HG02943 (cell line): ENCODE measurements at regions not wholly inside any gene's neighbourhood (a gene's known extent, or its start where the extent isn't known, plus 50 kb on each side); places are given as distances from the start of the nearest gene placed in this dataset.
"Not testable (repeated sequence)": the region's sequence is repeated elsewhere in the genome, so short reads cannot be mapped to it uniquely, and the experiment has no call there.

Experiments
- ATAC-seq: cut with Tn5 transposase; IDR thresholded peaks from one replicate; pipeline ENCODE4 v1.9.1; 2021; ENCODE audit warnings: mild to moderate bottlenecking, low read depth, moderate library complexity; ENCODE audit not compliant: unreplicated experiment

DNA sequence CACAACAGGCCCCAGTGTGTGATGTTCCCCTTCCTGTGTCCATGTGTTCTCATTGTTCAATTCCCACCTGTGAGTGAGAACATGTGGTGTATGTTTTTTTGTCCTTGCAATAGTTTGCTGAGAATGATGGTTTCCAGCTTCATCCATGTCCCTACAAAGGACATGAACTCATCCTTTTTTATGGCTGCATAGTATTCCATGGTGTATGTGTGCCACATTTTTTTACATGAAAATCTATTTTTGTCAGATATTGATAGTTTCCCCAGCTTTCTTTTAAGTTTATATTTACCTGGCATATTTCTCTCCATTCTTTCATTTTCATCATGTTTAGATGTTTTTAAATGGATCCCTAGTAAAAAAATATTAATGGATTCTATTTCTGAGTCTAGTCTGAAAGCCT, 264.2 kb upstream of the UGT8 start:
- ATAC-seq, result not testable (repeated sequence)

DNA sequence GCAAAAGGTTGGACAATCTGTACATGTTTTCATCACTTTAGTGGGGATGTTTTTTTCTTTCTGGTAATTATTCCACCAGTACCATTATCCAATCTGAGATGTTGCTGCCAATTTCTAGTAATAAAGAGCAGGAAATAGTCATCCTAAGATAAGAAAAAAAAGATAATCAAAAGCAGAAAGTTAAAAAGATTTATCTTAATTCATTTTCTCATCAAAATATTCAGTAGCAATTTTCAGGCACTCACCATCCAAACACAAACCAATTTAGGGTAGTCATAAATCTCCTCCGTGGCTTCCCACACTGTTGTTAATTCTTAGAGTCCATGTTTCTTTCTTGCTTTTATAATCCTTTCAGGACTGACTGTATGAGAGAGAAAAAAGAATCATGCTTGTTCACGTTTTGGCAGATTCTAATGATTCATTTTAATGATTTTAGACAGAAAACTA, 263.7 kb upstream of the UGT8 start:
- no peak for ATAC-seq

DNA sequence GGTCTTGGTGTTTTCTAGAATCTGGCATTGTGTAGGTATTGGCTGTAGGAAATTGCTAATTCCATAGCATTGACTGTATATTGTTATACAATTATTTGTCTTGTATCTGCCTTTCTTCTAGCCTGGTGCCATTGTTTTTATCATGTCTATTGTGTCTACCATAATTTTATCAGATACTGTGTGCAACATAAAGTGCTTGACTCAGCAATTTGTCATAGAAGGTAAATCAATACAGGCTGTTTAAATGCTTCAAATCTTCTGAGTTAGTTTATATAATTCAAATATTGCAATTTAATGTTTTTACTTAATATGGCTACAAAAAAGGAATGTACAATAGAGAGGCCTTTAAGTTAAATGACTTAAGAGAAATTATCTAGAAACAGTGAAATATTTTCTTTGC, 263.3 kb upstream of the UGT8 start:
- no peak for ATAC-seq

DNA sequence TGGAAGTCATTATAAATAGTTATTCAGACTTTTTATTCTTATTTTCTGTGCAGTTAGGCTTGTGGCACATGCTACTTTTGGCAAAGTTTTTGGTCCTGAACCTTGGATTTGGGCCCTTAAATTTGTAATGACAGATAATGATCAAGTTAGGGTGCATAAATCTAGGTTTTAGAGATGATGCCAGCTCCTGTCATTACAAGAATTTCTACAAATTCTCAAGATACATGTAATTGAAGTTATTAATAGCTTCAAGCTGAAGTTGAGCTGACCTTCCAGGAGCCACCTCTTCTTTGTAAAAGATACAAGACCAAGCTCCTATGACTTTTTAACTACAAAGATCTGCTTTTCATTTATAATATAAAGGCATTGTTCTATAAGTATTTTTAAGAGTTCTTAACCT, 255.6 kb upstream of the UGT8 start:
- ATAC-seq, result no peak

DNA sequence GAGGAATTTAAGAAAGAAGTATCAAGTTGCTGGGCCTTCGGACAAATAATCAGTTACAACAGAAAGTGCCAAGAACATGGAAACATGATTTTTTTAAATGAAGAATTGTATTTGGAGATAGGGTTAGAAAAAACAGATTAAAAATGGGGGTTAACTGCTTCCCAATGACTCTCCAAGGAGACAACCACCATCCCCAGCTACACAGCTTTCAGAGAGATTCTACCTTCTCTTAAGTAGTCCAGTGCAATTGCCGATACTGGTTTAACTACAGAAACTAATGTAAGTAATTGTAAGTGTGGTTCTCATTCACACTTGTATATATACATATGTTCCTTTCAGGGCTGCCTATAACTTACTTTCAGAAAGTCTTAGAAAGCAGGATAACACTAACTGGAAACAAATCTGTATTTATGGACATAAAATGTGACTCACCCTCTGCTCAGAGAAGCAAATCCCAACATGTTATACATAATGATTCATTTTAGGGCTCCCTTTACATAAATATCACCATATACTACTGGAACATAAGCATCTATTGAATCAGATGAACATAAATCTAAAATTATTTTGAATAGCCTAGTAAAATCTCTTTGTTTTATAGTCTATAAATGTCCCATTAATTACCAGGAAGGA, 248.9 kb upstream of the UGT8 start:
- no peak for ATAC-seq

DNA sequence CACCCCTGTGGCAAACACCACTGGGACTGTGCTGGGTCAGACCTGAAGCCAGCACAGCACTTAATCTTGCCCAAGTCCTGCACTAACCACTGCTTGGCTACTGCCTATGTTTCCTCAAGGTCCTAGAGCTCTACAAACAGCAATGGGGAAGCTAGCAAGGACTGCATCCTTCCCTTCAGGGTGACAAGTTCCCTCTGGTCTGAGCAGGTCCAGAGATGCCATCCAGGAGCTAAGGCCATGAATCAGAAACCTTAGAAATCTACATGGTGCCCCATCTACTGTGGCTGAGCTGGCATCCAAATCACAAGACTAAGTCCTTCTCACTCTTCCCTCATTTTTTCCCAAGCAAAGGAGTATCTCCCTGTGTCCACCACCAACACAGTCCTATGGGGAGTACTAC, 239.7 kb upstream of the UGT8 start:
- no peak for ATAC-seq

DNA sequence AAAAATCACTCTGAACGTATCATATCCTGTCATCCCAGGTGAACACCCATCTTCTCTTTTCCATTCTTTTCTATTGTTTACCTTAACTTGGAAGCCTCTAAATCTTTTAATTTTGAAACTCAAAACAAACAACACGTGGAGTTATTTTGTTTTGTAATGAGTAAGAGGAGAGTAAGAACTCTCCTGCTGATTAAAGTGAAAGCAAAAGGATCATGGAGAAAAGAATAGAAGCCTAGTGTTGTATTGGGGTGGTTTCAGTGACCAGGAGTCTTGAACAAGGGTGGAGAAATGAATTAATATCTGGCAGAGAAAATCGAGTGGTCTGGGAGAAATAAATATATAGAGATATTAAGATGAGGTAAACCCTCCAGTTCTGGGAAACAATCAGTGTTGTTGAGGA, 237.4 kb upstream of the UGT8 start:
- no peak for ATAC-seq

DNA sequence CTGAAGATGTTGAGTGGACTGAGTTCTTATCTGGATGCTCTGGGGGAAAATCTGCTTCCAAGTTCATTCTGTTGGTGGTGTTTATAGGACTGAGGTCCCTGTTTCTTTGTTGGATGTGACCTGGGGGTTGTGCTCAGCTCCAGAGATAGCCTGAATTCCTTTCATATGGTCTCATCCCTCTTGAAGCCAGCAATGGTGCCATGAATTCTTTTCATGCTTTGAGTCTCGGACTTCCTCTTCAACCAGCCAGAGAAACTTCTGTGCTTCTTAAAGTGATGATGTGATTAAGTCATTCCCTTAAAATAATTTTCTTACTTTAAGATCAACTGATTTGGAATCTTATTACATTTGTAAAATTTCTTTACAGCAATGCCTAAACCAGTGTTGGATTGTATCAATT, 233.8 kb upstream of the UGT8 start:
- ATAC-seq, result no peak

DNA sequence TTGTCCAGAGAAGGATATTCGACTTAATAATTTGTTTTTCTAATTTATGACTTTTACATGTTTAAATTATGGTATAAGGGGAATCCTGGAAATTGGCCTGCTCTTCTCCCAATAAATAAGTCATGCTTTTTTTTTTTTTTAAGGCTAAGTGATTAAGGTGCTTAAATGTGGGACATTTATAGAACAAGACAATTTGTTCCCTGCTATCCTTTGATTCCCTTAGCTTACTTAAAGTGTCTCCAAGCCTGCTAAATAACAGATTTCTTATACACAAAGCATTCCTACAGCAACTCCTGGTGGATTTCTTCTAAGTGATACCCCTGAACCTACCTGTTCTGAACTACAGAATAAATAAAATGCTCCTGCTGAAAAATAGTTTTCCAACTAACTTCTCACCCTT, 233.0 kb upstream of the UGT8 start:
- no peak for ATAC-seq

DNA sequence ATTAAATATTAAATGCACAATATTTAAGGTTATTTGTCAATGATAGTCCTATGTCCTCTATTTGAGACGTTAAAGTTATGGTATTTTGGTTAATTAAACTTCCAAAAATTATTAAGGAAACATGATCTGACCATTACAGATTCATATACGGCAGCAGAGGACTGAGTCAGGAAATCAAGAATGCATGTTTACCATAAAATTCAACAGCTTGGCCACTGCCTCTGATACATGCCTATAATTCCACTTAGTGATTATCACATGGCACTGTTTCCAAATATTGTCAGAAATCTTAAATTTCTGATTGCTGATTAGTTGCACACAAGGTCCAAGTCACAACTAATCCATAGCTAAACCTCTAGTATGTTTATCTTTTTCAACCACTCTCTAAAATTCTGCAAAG, 232.2 kb upstream of the UGT8 start:
- ATAC-seq, result no peak

DNA sequence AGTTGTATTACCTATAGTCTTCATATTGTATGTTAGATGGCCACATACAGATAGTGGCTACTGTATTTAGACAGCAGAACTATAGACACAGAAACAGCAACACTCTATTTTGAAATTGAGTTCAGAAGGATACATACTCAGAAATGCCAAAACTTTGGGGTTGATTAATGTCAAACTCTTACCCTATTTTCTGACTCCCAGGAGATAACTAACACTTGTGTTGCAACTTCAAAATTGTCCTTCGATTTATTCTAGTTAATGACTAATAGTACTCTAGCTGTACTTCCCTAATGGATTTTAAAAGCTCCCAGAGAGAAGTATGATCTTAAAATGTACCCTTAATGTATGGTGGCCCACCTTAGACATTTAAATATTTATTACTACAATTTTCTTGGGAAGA, 229.9 kb upstream of the UGT8 start:
- no peak for ATAC-seq

DNA sequence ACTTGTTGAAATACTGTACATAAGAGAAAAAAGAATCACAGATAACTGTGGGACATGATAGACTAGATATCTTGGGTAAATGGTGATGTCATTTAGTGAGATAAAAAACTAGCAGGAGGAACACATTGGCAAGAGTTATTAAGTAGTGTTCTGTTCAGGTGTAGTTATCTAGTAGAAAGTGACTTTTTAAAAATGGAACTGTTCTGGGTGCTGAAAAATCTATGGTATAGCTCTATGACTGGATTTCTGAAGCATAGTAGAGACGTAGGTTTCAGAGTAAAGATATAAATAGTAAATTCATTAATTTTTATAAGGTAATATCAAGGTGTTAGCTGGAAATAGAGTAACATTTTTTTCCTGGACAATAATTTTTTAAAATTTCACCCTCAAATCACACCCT, 225.1 kb upstream of the UGT8 start:
- ATAC-seq, result no peak

DNA sequence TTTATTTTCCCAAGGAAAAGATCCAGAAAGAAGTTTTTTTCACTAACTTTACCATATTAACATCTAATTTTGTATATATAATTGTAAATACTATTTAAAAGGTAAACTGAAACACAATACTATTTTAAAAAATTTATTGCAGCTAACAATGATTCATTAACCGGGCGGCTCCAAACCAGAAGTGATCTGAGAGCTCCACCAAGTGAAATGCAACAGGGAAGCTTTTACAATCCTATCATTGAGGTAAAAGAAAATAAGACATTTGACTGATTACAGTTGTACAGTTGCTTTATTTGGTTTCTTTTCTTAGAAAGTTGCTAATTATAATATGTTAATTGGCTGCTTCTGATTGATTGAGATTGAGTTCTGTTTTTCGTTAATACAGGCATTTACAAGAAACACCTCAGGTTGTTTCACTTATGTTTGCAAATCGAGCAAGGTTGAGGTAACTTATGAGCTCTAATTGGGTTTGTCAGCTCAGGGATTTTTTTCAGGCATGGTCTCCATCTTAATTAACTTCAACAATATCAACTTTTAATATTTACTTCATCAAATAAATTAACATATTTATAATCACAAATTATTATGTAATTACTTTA, 220.2 kb upstream of the UGT8 start:
- ATAC-seq, result no peak

DNA sequence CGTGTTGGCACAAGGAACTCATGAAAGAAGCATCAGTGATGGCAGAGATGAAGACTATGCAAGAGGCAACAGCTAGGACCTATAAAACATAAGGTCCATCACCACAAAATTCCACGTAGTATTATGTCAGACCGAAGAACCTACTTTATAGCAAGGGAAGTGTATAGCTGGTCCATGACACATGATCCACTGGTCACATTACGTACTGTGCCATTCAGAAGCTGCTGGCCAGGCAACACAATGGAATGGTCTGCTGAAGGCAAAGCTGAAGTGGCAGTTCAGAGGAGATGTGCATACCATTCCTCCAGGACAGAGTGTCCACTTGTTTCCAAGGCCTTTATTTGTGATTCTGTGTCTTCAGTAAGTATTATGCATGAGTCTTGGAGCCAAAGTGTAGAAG, 215.5 kb upstream of the UGT8 start:
- no peak for ATAC-seq

DNA sequence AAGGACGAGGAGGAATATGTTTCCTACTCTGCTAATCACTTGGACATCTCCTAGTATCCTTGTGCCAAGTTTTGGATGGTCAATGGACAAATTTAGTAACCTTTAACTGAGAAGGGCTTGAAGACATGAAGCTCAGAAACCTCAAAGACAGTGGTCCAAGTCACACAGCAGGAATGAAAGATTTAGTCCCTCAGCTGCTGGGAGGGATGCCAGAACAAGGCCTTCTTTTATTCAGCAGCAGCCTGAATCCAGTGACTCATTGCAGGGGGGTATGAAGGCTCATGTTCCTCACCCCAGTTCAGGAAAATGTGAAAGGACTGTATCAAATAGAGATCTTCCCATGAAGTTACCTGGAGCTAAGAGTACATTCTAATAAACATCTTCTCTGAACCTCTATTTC, 214.9 kb upstream of the UGT8 start:
- ATAC-seq, result no peak

DNA sequence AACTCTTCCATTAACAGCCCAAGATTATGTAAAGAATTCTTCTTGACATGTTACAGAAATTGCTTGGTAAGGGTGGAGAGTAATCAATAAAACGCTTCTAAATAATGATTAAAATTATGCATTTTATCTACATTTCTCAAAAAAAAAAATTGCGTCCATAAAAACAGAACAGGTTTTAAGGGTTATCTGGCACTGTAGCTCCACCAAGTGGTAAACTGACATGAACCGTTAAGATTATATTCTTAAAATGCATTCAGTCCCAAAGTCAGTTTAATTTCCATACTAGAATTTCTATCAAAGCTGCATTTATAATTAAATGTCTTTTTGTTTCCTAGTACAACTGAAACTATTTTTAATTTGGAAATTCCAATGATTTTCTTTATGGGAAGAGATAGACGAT, 214.0 kb upstream of the UGT8 start:
- no peak for ATAC-seq

DNA sequence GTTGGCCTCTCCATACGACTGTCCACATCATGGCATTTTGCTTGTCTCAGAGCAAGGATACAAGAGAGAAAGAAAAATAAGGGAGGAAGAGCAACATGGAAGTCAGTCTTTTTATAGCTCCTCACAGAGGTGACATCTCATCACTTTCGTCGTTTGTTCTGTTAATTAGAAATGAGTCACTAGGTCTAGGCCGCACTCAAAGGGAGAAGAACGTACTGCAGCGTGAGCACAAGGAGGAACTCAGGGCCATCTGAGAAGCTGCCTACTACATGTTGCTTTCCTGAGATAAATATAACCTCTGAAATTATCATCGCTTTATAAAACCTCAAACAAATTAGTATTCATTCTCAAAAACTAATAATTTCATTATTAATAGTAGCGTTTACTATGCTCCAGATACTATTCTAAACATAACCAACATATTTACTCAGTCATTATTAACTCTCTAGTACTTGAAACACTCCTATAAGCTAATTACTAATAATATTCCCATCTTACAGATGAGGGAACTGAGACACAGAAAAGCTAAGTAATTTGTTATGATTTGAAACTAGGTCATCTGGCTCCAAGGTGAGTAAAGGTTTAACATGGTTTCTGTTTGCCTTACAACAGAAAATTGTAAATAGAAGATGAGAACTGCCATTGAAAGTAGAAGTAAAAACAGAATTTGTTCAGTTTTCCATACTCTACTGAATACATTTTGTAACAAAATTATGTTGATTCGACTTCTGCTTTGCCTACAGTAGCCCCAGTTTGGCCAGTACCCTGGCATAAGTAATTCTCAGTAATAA, 213.2 kb upstream of the UGT8 start:
- ATAC-seq, result no peak

DNA sequence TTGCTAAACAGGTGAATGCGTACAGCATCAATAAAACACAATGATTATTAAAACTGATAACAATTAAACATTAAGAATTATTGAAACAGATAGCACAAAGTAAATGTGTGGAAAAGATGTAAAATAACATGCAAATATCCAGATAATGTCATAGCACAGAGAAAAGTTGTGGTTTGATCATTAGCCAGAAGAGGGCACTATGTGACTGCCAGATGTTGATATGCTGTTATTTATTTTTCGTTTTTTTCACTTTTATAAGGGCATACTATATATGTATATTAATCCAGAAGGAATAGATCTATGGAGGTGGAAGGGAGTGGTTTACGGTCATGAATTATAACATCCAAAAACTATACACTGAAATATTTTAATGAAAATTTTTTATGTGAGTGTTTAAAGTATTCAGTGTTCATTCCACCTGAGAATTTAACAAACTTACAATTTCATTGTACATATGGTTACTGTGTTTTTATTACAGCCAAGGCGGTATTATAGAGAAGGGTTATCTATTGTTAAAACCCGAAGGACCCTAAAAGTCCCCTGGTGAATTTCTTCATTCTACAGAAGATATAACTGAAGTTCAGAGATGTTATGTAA, 211.9 kb upstream of the UGT8 start:
- ATAC-seq, result no peak

DNA sequence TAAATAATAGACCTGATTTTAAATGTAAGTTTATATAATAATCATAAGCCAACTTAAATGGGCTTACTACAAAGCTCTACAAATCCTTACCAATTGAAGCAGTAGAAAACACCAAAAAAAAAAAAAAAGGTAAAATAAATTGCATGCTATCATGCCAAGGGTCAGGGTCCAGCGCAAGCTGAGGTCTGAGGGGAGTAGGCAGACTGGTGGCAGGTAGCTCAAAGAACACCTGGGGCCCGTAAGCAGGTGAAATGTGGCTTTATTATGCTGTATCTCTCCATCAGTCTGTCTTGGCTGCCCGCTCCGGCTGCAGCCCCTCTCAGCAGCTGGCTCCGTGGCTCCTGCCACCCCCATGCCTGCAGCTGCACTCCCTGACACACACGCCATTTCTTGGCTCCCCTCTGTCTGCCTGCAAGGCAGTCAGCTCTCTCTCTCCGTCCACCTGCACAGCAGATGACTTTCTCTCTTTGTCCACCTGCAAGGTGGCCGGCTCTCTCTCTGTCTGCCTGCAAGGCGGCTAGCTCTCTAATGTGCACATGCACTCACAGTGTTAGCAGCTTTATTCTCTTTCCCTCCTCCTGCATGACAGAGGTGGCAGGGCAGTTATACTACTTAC, 209.4 kb upstream of the UGT8 start:
- ATAC-seq, result no peak

DNA sequence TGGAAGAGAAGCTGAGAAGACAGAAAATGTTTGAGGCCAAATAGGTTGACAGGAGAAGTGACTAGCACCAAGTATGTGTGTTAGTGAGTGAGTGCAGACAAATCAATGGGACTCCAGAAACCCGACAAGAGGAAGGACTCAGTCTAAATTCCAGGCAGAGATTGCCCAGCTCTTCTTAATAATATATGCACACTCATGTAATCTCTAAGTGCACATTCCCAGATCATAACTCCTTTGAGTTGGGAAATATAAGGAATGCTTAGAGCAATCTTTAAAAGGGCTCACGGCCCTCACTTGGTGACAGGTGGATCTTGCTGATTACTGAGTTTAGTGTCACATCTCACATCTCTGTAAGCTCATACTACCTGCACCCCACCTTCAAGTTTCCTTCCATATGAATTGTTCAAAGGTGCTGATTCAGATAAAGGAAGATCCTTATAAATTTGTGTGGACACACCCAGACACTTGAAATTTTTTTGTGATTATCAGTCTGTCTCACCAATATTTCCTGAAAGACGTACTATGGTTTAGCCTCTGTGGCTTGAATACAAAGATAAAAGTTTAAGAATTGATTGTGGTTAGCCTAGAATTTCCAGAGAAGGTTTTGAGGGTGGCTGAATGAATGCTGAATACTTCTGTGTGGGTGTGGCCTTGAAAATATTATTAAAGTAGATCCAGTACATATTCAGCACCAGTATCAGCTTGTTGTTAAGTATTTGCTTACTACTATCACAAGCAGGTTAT, 205.1 kb upstream of the UGT8 start:
- ATAC-seq, result no peak
